GM08714 (cell line): ENCODE measurements at regions not wholly inside any gene's neighbourhood (a gene's known extent, or its start where the extent isn't known, plus 50 kb on each side); places are given as distances from the start of the nearest gene placed in this dataset.

Experiments
- H3K4me3 ChIP-seq: fragments of 200-500 bp; sonication (Bioruptor generic); 2 replicates; pipeline ENCODE4 v1.5.1; 2014; ENCODE audit warnings: mild to moderate bottlenecking, low read length, inconsistent platforms
- ZNF274 ChIP-seq: IDR thresholded peaks from 2 replicates; pipeline ENCODE4 v1.6.1; 2012; ENCODE audit warnings: mild to moderate bottlenecking, low read depth, low read length

- H3K4me3 ChIP-seq = no peak overlapping the region
- TF ChIP-seq ZNF274 = no peak
These were observed 409.8 kb downstream of the ZNF521 start for GRCh38 chr18:24942144-24942543.

- no peak for TF ChIP-seq ZNF274
- no peak overlapping the region for H3K4me3 ChIP-seq
These were observed 404.3 kb downstream of the ZNF521 start for GRCh38 chr18:24947521-24948305.

- no peak overlapping the region for H3K4me3 ChIP-seq
- TF ChIP-seq ZNF274 = no peak
These were observed 402.1 kb downstream of the ZNF521 start for GRCh38 chr18:24949908-24950307.

DNA sequence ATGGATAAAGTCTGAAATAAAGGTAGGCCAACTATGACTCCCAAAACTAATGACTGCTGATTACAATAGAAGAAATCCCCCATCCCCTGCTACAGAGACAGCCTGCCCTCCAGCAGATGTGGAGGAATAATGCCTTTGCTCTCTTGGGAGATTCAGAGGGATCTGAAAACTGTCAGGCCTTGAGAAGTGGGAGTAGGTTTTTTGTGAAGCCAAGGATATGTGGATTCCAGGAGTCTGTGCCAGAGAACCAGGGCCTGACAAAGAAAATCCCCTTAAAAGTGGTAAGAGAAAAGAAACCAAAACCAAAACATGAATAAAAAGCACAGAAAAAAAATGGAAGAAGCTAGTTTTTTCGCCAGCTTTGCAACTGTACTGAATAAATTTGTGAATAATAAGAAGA lies 397.6 kb downstream of the ZNF521 start:
- H3K4me3 ChIP-seq = no peak overlapping the region

DNA sequence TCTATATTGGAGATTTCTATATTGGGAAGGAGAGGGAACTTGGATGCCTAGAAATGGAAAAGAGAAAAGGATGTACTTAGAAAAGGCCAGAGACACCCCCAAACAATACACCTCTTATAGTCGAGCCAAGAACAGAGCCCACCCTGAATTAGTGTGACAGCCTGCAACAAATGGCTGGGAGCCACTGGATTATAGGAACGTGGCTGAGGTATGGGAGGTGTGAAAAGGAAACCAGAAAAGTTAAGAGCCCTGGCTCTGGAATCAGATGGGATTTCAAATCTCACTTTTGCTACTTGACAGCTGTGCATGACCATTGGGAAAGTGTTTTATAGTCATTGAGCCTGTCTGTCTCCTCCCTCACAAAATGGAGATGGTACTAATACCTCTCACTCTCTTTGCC lies 394.0 kb downstream of the ZNF521 start:
- no peak for TF ChIP-seq ZNF274
- no peak overlapping the region for H3K4me3 ChIP-seq

More for the DNA sequence above, 397.6 kb downstream of the ZNF521 start:
- TF ChIP-seq ZNF274 = no peak

GRCh38 chr18:24959051-24959476 lies 392.9 kb downstream of the ZNF521 start:
- no peak overlapping the region for H3K4me3 ChIP-seq
- TF ChIP-seq ZNF274 = no peak

GRCh38 chr18:24964216-24964615 lies 387.8 kb downstream of the ZNF521 start:
- TF ChIP-seq ZNF274 = no peak
- H3K4me3 ChIP-seq = no peak overlapping the region

- TF ChIP-seq ZNF274 = no peak
- H3K4me3 ChIP-seq = no peak overlapping the region
These were observed 383.7 kb downstream of the ZNF521 start for GRCh38 chr18:24968238-24968775.

DNA sequence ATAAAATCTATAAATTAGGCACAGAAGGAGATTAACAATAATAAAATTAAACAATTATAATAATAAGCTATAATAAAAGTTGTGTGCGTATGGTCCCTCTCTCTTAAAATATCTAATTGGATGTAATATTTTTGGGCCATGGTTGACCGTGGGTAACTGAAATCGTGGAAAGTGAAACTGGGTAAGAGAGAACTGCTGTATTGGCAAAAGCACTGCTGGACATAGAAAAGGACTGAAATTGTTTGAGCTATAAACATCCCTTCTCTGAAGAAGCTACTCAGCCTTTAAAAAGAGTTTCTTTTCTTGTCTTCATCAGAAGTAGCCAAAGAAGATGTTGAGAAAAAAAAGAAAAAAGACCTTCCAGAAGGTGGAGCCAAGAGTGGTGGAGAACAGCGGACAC lies 379.4 kb downstream of the ZNF521 start:
- TF ChIP-seq ZNF274 = no peak
- no peak overlapping the region for H3K4me3 ChIP-seq

- H3K4me3 ChIP-seq = no peak overlapping the region
- no peak for TF ChIP-seq ZNF274
These were observed 377.5 kb downstream of the ZNF521 start for GRCh38 chr18:24974431-24974830.

GRCh38 chr18:24975496-24976372 lies 376.2 kb downstream of the ZNF521 start:
- H3K4me3 ChIP-seq = no peak overlapping the region
- TF ChIP-seq ZNF274 = no peak

- H3K4me3 ChIP-seq = no peak overlapping the region
- no peak for TF ChIP-seq ZNF274
These were observed 375.5 kb downstream of the ZNF521 start for GRCh38 chr18:24976502-24976901.

DNA sequence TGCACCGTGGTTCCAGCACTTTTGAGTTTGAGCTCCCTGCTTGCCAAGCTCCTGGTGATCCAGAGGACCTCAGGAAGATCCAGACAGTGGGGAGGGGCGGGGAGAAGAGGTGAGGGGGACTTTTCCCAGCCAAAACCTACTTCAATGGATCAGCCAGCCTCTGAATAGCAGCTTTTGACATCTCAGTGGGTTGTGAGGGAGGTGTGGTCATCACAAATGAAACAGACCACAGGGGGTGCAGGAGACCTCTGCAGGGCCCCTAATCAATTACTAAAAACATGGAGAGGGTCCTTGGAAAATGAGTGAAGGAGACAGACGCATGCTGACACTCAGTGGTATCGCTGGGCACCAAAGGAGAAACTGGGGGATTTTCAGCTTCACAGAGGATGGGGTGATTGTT lies 372.7 kb downstream of the ZNF521 start:
- no peak overlapping the region for H3K4me3 ChIP-seq

GRCh38 chr18:24982831-24983230 lies 369.1 kb downstream of the ZNF521 start:
- TF ChIP-seq ZNF274 = no peak
- no peak overlapping the region for H3K4me3 ChIP-seq

More for the DNA sequence above, 372.7 kb downstream of the ZNF521 start:
- TF ChIP-seq ZNF274 = no peak
